ENCODE measurements at regions not wholly inside any gene's neighbourhood (a gene's known extent, or its start where the extent isn't known, plus 50 kb on each side); places are given as distances from the start of the nearest gene placed in this dataset.

DNA sequence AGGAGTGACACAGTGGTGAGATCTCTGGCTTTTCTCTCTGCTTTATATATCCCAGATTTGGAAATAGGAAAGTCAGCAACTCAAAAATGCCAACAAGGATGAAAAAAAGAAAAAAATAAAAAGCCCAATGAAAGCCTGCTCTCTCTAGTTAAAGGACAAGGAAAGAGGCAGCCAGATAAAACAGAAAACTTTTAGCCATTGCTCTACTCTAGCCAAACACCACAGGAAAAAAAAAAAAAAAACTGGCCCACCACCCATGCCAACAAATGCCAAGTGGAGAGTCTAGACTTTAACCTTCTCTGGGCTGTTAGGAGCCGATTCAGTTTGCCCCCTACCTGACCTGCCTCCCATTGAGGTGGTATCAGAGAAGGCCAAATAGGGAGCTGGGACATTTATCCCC lies 222.3 kb upstream of the TMTC1 start:
- H4K20me1 ChIP-seq (ENCODE audit: insufficient read depth, low read length) = no peaks in the 10 kb centered on the region
- TF ChIP-seq CTCF (IDR thresholded peaks at IDR 0.05) = no peak
- Mint-ChIP-seq H3K36me3 (no peaks in the 10 kb centered on the region), H3K27me3 (ENCODE audit: low read depth in 3 of 3) (peaks cover 0 to 2% (median 0%) of the 10 kb centered on the region in 3 donors), H3K4me1 (no peaks in the 10 kb centered on the region), H3K9me3 (peaks cover 0 to 6% (median 0%) of the 10 kb centered on the region in 7 donors), H3K27ac (no peak overlapping the region), H3K4me3 (no peak overlapping the region)
- WGBS (ENCODE audit: insufficient coverage) = no CpG with 5 or more reads among the region's 1 CpG
- no peaks in the 10 kb centered on the region for H3K36me3 ChIP-seq (replicated peaks in 1 of 2; ENCODE audit: control insufficient read depth in 1 of 2, insufficient read depth in 2 of 2, low read length in 2 of 2)
- H2AFZ ChIP-seq (ENCODE audit: insufficient read depth, low read depth, low read length, poor library complexity, severe bottlenecking) = no peak overlapping the region
- H3K79me2 ChIP-seq (ENCODE audit: insufficient read depth, low read length) = no peaks in the 10 kb centered on the region
- DNase-seq = no peak
- no peak overlapping the region for H3K4me2 ChIP-seq (replicated peaks; ENCODE audit: extremely low read depth, low read length, poor library complexity, severe bottlenecking)
- no peaks in the 10 kb centered on the region for H3K4me1 ChIP-seq (ENCODE audit: control insufficient read depth in 1 of 2, insufficient read depth in 2 of 2, low read length in 2 of 2)
- no peaks in the 10 kb centered on the region for H3K27me3 ChIP-seq (ENCODE audit: control insufficient read depth in 2 of 2, insufficient read depth in 2 of 2, low read length in 2 of 2)
- no peak overlapping the region for H3K9ac ChIP-seq (ENCODE audit: insufficient read depth, low read length, poor library complexity, severe bottlenecking)
- no peak overlapping the region for H3K27ac ChIP-seq (ENCODE audit: low read depth in 1 of 2, low read length in 2 of 2)
- no peak overlapping the region for H3K4me3 ChIP-seq (replicated peaks in 1 of 3; ENCODE audit: low read depth in 2 of 3, low read length in 3 of 3)
- H3K9me3 ChIP-seq (replicated peaks in 1 of 2; ENCODE audit: control insufficient read depth in 1 of 2, insufficient read depth in 1 of 2, low read length in 2 of 2) = no peaks in the 10 kb centered on the region
- intact Hi-C loops (cut with micrococcal nuclease) = no loop called here

DNA sequence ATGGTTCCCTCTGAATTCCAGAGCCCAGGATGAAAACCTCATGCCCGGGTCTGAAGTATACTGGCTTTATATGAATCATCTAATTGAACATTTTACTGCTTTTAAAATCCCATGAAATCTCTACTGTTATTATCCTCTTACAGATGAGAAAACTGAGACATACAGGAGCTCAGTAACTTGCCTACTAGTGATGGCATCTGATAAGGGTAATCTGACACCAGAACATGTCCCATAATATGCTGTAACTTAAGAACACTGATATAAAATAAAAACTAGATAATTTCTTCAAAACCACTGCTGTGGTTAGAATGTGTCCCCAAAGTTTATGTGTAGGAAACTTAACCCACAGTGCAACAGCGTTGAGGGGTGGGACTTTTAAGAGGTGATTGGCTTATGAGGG lies 219.6 kb upstream of the TMTC1 start:
- Histone ChIP-seq H3K9me3 (replicated peaks in 1 of 2; ENCODE audit: control insufficient read depth in 1 of 2, insufficient read depth in 1 of 2, low read length in 2 of 2) (no peaks in the 10 kb centered on the region), H3K4me2 (replicated peaks; ENCODE audit: extremely low read depth, low read length, poor library complexity, severe bottlenecking) (no peak overlapping the region), H3K9ac (ENCODE audit: insufficient read depth, low read length, poor library complexity, severe bottlenecking) (no peak overlapping the region), H3K4me1 (ENCODE audit: control insufficient read depth in 1 of 2, insufficient read depth in 2 of 2, low read length in 2 of 2) (no peaks in the 10 kb centered on the region), H2AFZ (ENCODE audit: insufficient read depth, low read depth, low read length, poor library complexity, severe bottlenecking) (no peak overlapping the region), H3K36me3 (replicated peaks in 1 of 2; ENCODE audit: control insufficient read depth in 1 of 2, insufficient read depth in 2 of 2, low read length in 2 of 2) (no peaks in the 10 kb centered on the region), H3K27me3 (ENCODE audit: control insufficient read depth in 2 of 2, insufficient read depth in 2 of 2, low read length in 2 of 2) (no peaks in the 10 kb centered on the region), H3K27ac (ENCODE audit: low read depth in 1 of 2, low read length in 2 of 2) (no peak overlapping the region), H3K79me2 (ENCODE audit: insufficient read depth, low read length) (no peaks in the 10 kb centered on the region), H4K20me1 (ENCODE audit: insufficient read depth, low read length) (no peaks in the 10 kb centered on the region), H3K4me3 (replicated peaks in 1 of 3; ENCODE audit: low read depth in 2 of 3, low read length in 3 of 3) (no peak overlapping the region)
- H3K4me1 Mint-ChIP-seq = no peaks in the 10 kb centered on the region
- intact Hi-C loops (cut with micrococcal nuclease) = no loop called here
- peaks cover 0 to 5% (median under 1%) of the 10 kb centered on the region in 7 donors for H3K9me3 Mint-ChIP-seq
- peaks cover 0 to 2% (median 0%) of the 10 kb centered on the region in 3 donors for H3K27me3 Mint-ChIP-seq (ENCODE audit: low read depth in 3 of 3)
- TF ChIP-seq CTCF (IDR thresholded peaks at IDR 0.05) = no peak
- H3K4me3 Mint-ChIP-seq = no peak overlapping the region
- WGBS (ENCODE audit: insufficient coverage) = no CpG with 5 or more reads among the region's 2 CpGs
- H3K36me3 Mint-ChIP-seq = no peaks in the 10 kb centered on the region
- no peak for DNase-seq
- no peak overlapping the region for H3K27ac Mint-ChIP-seq
